ENCODE measurements at regions not wholly inside any gene's neighbourhood (a gene's known extent, or its start where the extent isn't known, plus 50 kb on each side); places are given as distances from the start of the nearest gene placed in this dataset.

DNA sequence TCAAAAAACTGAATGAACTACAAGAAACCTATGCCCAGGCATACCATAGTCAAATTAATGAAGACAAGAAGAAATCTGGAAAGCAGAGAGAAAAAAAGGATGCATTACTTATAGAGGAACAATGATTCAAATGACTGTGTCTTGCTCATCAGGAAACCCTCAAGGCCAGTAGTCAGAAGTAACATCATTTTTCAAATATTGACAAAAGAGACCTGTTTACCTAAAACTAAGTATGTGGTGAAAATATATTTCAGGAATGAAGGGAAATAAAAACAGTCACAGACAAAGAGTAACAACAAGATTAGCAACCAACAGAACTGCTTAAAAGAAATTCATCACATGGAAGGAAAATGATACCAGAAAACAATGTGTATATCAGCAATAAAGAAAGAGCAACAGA lies 128.4 kb downstream of the ALOX5 start:
- TF ChIP-seq, protein P1, sequence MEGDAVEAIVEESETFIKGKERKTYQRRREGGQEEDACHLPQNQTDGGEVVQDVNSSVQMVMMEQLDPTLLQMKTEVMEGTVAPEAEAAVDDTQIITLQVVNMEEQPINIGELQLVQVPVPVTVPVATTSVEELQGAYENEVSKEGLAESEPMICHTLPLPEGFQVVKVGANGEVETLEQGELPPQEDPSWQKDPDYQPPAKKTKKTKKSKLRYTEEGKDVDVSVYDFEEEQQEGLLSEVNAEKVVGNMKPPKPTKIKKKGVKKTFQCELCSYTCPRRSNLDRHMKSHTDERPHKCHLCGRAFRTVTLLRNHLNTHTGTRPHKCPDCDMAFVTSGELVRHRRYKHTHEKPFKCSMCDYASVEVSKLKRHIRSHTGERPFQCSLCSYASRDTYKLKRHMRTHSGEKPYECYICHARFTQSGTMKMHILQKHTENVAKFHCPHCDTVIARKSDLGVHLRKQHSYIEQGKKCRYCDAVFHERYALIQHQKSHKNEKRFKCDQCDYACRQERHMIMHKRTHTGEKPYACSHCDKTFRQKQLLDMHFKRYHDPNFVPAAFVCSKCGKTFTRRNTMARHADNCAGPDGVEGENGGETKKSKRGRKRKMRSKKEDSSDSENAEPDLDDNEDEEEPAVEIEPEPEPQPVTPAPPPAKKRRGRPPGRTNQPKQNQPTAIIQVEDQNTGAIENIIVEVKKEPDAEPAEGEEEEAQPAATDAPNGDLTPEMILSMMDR (IDR thresholded peaks at IDR 0.05; ENCODE audit: insufficient read depth, low read depth, low read length) = no peak
- TF ChIP-seq EZH2 (IDR thresholded peaks at IDR 0.05; ENCODE audit: insufficient read depth, low read length) = no peak
